GM21825 (cell line): ENCODE measurements at regions not wholly inside any gene's neighbourhood (a gene's known extent, or its start where the extent isn't known, plus 50 kb on each side); places are given as distances from the start of the nearest gene placed in this dataset.
"Not testable (repeated sequence)": the region's sequence is repeated elsewhere in the genome, so short reads cannot be mapped to it uniquely, and the experiment has no call there.

Experiments used
- ATAC-seq: cut with Tn5 transposase; IDR thresholded peaks from one replicate; pipeline ENCODE4 v1.9.1; 2021; ENCODE audit warnings: mild to moderate bottlenecking, moderate library complexity; ENCODE audit not compliant: unreplicated experiment

DNA sequence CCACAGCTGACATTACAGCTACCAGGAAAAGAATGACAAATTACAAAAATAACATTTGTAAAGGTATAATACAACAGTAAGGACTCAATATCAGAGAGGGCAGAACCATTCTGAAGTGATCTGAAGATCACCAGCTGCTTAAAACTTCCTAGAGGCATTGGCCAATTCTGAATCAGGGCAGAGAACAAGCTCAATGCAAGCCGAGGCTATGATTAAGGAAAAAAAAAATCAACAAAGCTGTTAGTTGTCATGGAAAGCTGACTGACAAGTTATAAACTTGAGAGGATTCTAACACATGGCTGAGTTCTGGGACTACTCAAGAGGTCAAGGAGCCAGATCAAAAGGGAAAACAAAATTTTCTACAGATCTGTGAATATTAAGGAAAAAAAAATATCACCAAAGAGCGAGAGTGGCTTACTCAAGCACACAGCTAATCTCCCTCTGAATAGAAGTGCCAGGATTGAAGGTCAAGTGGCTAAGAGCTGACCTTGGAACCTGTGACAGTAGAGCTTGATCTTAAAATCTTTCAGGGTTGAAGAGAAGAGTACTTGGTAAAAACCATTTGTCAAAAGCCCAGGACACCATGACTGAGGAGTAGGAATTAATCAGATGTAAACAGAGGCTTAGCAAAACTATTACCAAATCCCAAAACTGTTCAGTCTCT is 383.4 kb downstream of the USP25 start:
- ATAC-seq = no peak

DNA sequence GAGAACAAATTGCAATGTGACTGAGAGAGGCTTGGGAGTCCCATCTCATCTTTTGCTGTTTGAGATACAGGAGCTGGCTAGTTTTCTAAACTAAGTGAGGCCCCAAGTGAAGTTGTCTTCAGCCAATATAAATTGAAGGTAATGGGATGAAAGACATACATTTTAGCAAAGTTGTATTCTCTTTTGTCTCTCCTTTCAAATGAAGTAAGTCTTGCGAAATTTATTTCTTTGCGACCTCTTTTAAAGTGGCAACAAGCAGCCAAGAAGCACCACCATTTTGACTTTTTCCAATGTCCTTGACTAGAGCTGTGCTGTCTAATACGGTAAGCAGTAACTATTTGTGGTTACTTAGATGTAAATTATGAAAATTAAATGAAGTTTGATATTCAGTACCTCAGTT is 385.7 kb downstream of the USP25 start:
- no peak for ATAC-seq

DNA sequence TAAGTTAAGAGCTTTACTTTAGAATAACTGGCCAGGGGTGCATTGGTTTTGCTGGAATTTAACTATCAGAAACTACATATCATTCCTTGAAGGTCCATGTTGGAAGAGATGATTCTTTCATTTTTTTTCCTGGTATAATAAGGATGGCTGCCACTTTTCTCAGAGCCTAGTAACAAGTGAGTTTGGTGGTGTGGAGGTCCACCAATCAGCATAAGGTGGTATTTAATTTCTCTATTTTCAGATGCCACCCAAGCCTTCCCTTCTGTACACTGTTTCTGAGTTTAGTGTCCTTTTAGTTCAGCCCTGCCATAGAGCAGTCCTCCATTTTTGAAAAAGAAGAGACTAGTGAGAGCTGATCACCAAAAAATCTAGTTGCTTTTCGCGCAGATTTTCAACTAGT is 386.3 kb downstream of the USP25 start:
- ATAC-seq = no peak

DNA sequence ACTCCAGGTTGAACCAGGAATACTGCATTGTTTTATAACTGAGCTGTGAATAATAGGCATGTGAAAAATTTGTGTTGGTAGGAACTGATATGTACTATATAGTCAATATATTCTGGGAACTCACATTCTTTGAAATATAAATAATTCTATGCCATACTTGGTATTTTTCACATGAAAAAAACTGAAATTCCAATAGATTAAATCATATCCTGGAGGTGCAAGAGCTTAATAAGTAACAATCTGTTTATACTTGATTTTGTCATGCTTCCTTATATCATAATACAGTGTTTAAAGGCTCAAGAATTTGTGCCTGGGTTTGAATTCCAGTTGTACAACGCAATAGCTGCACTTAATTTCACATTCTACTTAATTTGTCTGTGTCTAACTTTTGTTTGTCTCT is 387.0 kb downstream of the USP25 start:
- ATAC-seq = no peak

DNA sequence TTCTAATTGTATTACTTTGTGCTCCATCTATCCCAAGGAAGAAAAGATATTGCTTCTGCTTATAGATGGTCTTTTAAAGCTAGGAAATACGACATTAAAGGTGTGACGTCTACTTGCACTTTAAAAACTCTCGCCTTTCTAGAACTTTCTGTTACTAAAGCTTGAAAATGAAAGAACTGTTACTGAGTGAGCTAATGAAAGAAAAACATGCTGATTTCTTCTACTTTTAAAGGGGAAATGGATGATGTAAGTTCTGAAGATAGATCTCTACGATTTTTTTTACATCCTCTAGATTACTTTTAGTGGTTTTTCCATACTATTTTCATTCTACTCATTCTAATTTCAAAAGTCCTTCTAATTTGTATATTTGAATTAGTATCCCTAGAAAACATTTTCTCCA is 387.5 kb downstream of the USP25 start:
- no peak for ATAC-seq

DNA sequence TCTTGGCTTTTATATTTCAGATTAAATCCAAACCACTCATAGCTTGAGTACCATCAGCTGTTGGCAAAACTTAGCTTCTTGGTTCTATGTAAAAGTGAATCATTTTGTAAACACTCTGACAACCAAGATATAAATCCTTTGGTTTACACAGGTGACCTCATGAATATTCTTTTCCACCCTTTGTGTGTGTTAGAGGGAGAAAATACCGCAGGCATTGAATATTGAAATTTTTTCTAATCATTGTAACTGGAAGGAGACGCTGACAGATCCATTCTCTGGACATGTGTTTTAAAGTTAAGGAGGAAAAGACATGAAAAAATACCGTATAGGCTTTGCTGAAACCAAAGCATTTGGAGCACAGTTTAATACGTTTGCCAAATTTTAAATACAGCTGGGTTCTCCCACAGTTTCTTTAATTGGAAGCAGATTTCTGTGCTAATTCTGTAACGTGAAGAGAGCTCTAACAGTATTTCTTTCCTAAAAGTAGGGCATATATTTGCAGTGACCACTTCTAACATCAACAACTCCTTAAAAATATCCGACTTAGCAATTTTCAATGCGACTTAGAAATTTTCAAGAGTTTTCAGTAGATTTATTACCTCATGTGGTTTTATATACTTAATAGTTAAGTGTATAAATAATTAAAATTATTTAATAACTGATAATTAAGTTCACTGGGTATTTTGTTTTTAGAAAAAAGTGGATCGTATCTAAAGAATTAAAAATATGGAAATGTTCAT is 388.2 kb downstream of the USP25 start:
- no peak for ATAC-seq

DNA sequence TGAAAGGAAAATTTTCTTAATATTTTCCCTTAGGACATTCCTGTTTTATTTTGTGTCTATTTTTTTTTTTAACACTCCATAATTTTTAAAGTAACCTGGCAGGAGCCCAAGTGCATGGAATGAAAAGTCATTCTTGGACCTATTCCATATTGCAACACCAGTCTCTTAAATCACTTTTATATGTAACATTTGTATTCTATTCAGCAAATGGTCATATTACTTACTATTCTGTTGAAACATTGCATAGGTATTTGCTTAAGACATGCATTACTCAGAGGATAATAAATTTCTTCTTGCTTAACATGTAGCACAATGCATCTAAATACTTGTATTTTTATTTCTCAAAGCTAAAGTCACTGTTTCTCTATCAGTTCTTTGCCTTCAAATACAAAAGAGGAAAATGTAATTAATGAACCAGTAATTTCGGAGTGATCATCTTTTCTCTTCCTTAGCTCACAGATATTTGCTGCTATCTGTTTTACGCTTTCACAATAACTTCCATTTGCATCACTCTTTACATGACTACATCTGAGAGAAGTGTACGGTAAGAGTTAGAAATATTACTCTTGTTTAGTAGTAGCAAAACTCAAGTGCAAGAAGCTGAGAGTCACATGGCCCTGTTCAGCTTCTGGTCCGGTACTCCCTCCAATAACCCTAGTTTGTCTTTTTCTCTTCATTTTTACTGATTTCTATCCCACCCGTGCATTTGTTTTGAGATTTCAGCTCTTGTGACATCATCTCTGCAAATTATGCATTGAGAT is 394.8 kb downstream of the USP25 start:
- no peak for ATAC-seq

DNA sequence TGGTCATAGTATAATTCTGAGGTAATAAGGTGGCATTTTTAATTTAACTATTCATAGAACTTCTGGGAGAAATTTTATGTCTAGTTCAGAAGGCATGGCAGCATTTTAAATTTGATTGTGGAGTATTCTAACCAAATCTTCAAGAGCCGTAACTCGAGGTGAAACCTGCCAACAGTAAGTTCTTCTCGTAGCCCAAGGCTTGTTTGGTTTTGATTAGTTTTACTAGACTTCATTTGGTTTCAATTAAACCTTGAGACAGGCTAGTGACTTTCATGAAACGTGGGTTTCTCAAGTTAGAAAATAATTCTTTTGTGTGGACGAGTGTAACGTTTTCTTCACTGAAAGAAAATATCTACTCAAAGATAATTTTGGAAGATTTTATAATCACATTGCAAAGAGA is 395.5 kb downstream of the USP25 start:
- ATAC-seq = no peak

DNA sequence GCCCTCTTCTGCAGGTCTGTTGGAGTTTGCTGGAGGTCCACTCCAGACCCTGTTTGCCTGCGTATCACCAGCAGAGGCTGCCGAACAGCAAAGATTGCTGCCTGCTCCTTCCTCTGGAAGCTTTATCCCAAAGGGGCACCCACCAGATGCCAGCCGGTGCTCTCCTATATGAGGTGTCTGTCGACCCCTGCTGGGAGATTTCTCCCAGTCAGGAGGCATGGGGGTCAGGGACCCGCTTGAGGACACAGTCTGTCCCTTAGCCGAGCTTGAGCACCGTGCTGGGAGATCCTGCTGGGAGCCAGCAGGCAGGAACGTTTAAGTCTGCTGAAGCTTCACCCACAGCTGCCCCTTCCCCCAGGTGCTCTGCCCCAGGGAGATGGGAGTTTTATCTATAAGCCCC is 402.7 kb downstream of the USP25 start:
- not testable (repeated sequence) for ATAC-seq

DNA sequence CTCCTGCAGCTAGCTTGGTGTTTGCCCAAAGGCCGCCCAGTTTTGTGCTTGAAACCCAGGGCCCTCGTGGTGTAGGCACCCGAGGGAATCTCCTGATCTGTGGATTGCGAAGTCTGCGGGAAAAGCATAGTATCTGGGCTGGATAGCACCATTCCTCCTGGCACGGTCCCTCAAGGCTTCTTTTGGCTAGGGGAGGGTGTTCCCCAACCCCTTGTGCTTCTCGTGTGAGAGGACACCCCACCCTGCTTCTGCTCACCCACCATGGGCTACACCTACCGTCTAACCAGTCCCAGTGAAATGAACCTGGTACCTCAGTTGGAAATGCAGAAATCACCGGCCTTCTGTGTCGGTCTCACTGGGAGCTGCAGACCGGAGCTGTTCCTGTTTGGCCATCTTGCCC is 403.5 kb downstream of the USP25 start:
- no peak for ATAC-seq

DNA sequence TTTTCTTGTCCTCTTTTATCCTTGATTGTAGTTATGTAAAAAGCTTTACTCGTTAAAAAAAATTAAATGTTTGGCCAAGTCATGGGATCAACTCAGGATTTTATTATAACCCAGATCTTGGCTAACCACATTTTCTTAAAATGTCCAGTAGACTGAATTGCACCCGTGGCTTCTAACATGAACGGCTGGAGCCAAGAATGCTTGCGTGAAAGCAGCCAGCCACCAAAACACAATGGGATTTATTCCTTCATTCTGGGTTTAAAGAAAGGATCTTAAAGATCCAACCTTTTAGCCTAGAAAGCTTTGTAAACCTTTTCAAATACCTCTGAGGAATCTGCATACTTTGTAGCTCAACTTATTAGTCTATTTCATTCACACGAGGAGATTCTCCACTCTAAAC is 404.4 kb downstream of the USP25 start:
- no peak for ATAC-seq

DNA sequence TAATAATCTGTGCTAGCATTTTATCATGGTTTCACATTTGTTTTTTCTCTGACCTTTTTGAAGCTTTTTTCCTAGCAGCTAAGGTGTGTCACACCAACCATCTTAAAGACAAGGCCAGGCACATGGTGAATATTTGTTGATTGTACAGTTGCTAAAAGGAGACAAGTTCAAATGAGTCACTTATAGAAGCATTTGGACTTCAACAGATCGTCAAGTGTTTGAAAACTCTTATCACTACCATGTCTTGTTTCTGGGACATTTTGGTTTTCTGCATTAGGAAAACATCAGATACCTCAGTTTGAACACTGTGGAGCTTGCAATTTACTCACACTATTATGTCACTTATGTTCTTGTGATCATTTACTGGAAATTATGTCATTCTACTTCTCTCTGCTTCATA is 407.3 kb downstream of the USP25 start:
- no peak for ATAC-seq

DNA sequence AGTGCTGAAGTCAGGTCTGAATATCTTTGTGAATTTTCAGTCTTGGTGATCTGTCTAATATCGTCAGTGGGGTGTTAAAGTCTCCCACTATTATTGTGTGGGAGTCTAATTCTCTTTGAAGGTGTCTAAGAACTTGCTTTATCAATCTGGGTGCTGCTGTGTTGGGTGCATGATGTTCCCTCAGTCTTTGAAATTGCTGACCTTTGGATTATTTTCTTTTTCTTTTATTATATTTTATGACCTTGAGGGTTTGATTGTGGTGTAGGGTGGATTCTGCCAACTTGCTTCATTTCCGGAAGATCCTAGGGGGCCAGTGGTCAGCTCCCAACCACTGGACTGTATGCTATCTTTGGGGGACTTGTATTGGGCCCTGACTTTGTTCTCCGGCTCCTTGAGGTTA is 415.3 kb downstream of the USP25 start:
- ATAC-seq = no peak

DNA sequence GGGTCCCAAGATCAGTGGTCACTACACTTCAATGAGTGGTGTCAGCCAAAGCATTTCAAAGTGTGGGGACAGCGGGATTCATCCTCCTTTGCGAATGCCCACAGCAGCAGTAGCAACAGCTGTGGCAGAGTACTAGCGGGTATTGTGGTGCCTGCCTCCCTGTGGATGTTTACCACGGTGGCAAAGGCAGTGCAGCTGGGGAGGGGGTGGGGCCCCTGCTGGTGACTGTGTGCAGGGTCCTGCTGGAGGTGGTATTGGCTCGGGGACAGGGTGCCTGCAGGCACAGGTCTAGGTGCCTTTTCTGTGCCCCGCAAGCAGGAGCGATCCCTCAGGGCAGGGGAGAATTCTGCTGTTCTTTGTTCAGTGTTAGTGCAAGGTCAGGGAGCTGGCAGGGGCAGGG is 415.7 kb downstream of the USP25 start:
- ATAC-seq = no peak

DNA sequence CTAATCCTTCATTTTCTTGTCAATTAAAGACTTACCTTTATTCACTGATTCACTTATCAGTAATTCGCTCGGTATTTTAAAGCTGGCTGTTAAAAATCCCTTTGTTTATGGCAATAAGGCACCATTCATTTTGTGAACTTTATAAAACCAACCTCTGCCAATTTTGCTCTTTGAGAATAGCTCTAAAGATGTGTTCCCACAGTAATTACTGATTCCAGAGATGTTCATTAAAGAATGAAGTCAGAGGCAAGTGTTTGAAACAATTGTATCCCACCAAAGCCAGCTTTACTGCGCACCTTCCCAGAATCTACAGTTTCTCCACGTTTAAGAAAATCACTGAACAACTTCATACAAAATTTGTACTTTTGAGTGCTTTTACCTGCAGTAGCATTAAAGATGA is 424.5 kb downstream of the USP25 start:
- no peak for ATAC-seq

DNA sequence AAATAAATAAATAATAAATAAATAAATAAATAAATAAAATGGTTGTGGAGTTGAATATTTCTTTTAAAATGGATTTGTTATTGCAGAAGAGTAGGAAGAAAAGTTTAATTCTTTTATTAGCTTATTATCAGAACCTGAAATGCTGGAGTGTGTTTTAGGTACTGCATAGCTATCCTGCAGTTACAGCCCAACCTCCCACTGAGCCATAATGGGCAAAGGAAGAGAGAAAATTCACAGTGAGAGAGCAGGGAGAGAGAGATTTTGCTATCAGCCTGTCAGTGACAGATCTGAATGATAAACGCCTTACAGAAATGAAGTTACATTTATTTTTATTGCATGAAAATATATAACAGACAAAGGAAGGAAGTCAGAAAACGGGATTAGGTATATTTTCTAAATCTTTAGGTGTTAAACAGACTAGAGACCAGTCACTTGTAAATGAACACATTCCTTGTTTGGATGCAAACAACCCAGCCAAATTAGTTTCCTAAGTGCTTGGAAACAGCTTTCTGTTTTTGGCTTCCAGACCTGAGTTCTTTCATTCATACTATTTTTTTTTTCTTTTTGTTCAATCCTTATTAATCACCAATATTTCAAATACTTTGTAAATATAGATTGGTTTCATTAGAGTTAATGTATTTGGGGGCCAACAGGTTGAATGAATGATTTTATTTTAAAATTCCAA is 425.3 kb downstream of the USP25 start:
- ATAC-seq = no peak

DNA sequence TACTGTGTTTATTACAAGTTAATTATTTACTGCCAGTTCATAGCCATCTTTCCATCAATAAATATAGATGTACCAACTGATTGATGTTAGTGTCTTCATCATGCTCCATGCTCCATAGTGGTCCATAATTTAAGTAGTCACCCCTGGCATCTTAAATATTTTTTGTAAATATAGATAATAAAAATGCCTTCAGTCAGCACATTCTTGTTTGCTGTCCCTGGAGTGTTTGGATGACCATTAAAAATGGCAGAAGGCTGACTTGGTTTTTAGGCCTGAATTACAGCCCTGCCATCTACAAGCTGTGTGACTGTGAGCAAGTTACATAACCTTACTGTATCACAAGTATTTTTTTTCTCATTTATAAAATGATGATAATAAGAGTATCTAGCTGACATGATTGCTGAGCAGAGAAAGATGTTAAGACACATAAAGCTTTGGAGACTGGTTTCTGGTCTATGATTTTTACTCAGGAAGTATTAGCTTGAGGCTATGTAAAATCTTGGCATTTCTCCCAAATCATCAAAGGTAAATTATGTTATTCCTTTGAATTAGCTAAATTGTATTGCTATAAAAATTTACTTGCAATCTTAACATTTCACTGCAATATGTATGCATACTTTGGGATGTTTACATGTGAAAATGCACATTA is 427.2 kb downstream of the USP25 start:
- no peak for ATAC-seq

DNA sequence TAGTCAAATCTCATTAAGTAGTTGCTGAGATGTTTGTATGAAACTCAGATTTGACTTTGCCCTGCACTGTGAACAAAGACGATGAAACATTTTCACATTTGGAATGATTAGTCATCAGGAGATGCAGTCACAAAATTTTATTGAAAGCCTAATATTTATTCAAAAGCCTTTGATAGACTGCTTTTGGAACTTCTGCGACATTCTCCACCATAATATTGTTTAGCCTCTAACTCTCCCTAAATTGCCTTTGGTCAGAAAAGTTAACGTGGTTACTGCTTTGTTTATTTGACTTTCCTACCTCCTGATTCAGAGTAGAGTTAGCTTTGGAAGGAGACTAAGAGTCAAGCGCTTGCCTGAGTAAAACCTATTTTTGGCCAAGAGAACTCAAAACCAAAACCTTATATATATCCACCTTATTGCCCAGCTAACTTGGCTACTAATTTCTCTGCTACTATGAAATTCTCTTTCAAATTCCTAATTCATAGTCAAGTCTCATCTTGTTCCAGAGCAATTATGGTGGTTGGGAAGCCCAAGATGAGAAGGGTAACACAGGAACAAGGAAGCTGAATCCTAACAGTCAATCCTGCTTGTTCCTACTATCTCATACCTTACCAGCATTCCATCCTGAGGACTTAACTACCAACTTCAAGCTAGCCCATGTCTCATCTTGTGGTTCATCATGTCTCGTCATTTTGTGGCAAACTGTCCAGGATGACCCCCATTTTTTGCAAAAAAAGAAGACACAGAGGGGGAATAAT is 429.6 kb downstream of the USP25 start:
- ATAC-seq = no peak

DNA sequence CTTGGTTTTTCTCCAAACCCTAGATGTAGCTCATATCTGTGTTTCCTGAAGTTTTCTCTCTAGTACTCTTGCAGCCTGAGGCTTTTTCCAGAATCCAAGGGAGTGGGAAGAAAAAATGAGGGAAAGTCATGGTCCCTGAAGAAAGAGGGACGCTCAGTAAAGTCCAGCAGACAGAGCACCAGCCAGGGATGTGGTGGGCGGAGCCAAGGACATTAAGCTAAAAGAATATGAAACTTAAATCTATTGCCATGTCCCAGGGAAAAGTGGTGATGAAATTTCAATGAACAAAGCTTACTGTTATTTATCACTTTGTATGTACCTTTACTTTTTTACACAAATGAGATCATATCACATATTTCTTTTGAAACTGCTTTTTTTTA is 430.2 kb downstream of the USP25 start:
- ATAC-seq = no peak

DNA sequence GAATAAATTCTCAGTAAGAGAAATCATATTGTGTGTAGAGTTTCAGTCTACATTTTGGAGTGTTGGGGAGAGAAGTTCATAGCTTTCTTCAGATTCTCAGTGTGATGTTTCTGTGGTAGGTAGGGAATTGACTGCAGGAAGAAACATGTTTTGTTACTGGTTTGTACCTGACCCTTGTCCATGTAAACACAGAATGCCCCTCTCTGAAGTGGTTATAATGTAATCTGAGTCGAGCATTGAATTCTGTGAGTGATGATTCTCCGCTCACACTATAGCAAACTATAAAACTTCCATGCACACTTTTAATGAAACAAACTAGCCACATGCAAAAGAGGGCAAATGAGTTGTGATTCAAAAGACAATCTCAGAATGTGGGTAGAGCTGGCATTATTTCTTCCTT is 433.2 kb downstream of the USP25 start:
- no peak for ATAC-seq
